Gastrocnemius medialis (tissue), 4 donors: ENCODE measurements at regions not wholly inside any gene's neighbourhood (a gene's known extent, or its start where the extent isn't known, plus 50 kb on each side); places are given as distances from the start of the nearest gene placed in this dataset.

Experiments used
- POLR2A ChIP-seq, 2 donors: fragments of 450-650 bp; IDR thresholded peaks; one replicate each; pipeline ENCODE4 v1.6.1; 2017; ENCODE audit warnings: antibody characterized with exemption in 2 of 2, mild to moderate bottlenecking in 2 of 2, moderate library complexity in 2 of 2
- TF ChIP-seq, protein P1 (sequence below), 5 experiments: fragments of 450-650 bp in 3 of 5; fragments of 200-600 bp in 2 of 5; sonication (generic) in 2 of 5; IDR thresholded peaks in 4 of 5; conservative IDR thresholded peaks in 1 of 5; 1 replicate in 4 of 5; 2 replicates in 1 of 5; pipeline ENCODE4 v1.5.1; 2016 to 2019; ENCODE audit warnings: antibody characterized with exemption in 5 of 5, mild to moderate bottlenecking in 3 of 5, moderate library complexity in 3 of 5

DNA sequence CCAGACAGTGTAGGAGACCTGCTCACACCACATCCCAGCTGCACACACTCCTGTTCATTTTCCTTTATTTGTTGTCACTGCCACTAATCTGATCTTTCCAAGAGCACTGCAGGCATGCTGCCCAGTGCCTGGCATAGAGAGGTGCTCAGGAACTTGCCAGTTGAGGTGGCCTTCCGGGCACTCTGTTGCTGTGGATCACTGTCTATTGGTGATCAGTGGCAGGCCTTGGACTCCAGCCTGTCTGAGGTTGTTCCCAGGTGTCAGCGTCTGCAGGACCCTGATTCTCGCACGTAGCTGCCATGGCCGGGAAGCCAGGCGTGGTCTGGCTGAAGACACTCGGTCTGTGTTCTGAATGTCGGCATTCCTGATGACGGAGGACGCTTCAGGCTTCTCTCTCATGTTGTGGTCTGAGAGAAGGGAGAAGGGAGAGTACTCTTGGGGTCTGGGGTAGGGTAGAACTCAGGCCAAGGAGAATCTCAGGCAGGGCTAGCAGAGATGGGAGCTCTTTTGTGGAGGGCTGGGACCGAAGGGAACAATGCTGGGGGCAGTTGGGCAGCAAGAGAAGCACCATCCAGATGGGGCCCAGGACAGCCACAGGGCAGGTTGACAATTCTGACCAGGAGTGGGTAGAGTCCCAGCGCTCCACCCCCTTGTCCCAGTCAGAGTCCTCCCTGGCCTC lies 240.9 kb downstream of the MYCN start:
- TF ChIP-seq, protein P1, sequence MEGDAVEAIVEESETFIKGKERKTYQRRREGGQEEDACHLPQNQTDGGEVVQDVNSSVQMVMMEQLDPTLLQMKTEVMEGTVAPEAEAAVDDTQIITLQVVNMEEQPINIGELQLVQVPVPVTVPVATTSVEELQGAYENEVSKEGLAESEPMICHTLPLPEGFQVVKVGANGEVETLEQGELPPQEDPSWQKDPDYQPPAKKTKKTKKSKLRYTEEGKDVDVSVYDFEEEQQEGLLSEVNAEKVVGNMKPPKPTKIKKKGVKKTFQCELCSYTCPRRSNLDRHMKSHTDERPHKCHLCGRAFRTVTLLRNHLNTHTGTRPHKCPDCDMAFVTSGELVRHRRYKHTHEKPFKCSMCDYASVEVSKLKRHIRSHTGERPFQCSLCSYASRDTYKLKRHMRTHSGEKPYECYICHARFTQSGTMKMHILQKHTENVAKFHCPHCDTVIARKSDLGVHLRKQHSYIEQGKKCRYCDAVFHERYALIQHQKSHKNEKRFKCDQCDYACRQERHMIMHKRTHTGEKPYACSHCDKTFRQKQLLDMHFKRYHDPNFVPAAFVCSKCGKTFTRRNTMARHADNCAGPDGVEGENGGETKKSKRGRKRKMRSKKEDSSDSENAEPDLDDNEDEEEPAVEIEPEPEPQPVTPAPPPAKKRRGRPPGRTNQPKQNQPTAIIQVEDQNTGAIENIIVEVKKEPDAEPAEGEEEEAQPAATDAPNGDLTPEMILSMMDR (IDR thresholded peaks at IDR 0.05 in 4 of 5, conservative IDR thresholded peaks at IDR 0.05 in 1 of 5): no peak
- no peak for TF ChIP-seq POLR2A (IDR thresholded peaks at IDR 0.05)
